HepG2 (cell line): ENCODE measurements at regions not wholly inside any gene's neighbourhood (a gene's known extent, or its start where the extent isn't known, plus 50 kb on each side); places are given as distances from the start of the nearest gene placed in this dataset.

Experiments used
- ATAC-seq: fragments of 200-7000 bp; cut with Tn5 transposase; 3 replicates; pipeline ENCODE4 v1.9.1; 2020; ENCODE audit warnings: mild to moderate bottlenecking, moderate library complexity
- BruUV-seq: library from RNA; stranded (reverse); fragments of 400-500 nt; replicated peaks from 2 replicates; lab custom pipeline; 2021; lab: Mats Ljungman, UMichigan
- CTCF ChIA-PET: fragments of 300-600 bp; formaldehyde crosslinking; extraction: SDS; loops from one replicate; lab custom pipeline; 2021; ENCODE audit warnings: low total read pairs, inconsistent platforms, low intra/inter-chr PET ratio; lab: Yijun Ruan, JAX
- POLR2A ChIA-PET: fragments of 350-600 bp; sonication (Branson Sonifier 250); formaldehyde crosslinking; loops from one replicate; lab custom pipeline; 2020; ENCODE audit warnings: antibody characterized with exemption, inconsistent platforms; lab: Yijun Ruan, JAX
- DNase-seq: peaks from one replicate; pipeline ENCODE4 v3.0.0-alpha.2; 2015; ENCODE audit warnings: low spot score
- FAIRE-seq: peaks from 3 replicates; lab custom pipeline; 2011; peaks lifted over from hg19 to GRCh38; lab: Jason Lieb, UNC
- H2AFZ ChIP-seq: one replicate; pipeline ENCODE4 v1.6.1; 2011; ENCODE audit warnings: low read length, inconsistent platforms
- H3K27ac ChIP-seq: fragments of 300-600 bp; 3 replicates; pipeline ENCODE4 v1.8.0; 2011; ENCODE audit warnings: mixed run types, mild to moderate bottlenecking, mixed read lengths, low read length, inconsistent platforms; ENCODE audit not compliant: insufficient read depth; ENCODE audit errors: extremely low read length
- H3K27me3 ChIP-seq, 2 experiments: fragments of 200-600 bp in 1 of 2; 2 replicates in 1 of 2; 3 replicates in 1 of 2; pipeline versions ENCODE4 v1.6.0 to v1.8.0; 2011; ENCODE audit warnings: low read length in 2 of 2, mild to moderate bottlenecking in 2 of 2, moderate library complexity in 2 of 2, inconsistent platforms in 1 of 2; ENCODE audit not compliant: insufficient read depth in 2 of 2, control insufficient read depth in 1 of 2
- H3K36me3 ChIP-seq, 2 experiments: fragments of 200-600 bp in 1 of 2; replicated peaks in 1 of 2; 2 replicates in 1 of 2; 3 replicates in 1 of 2; pipeline versions ENCODE4 v1.5.1 to v1.8.0; 2011; ENCODE audit warnings: low read length in 2 of 2, inconsistent platforms in 1 of 2; ENCODE audit not compliant: insufficient read depth in 2 of 2, control insufficient read depth in 1 of 2
- H3K4me1 ChIP-seq: 2 replicates; pipeline ENCODE4 v1.5.1; 2012; ENCODE audit warnings: low read length, inconsistent platforms; ENCODE audit not compliant: insufficient read depth
- H3K4me2 ChIP-seq: 2 replicates; pipeline ENCODE4 v1.6.0; 2011; ENCODE audit warnings: low read depth, low read length, inconsistent platforms
- H3K4me3 ChIP-seq, 3 experiments: fragments of 200-600 bp in 1 of 3; sonication (generic), shearing (Covaris generic) in 1 of 3; replicated peaks in 1 of 3; 2 replicates each; pipeline ENCODE4 v1.5.1; 2011 to 2016; ENCODE audit warnings: low read length in 3 of 3, inconsistent platforms in 2 of 3, low read depth in 2 of 3, mild to moderate bottlenecking in 2 of 3, control low read depth in 1 of 3, mixed read lengths in 1 of 3; ENCODE audit not compliant: insufficient read depth in 1 of 3
- H3K79me2 ChIP-seq: one replicate; pipeline ENCODE4 v1.6.1; 2011; ENCODE audit warnings: low read length, inconsistent platforms; ENCODE audit not compliant: insufficient read depth
- H3K9ac ChIP-seq: 2 replicates; pipeline ENCODE4 v1.6.0; 2011; ENCODE audit warnings: mild to moderate bottlenecking, low read depth, low read length, inconsistent platforms; ENCODE audit not compliant: insufficient read depth
- H3K9me3 ChIP-seq: 2 replicates; pipeline ENCODE4 v1.5.1; 2012; ENCODE audit warnings: mild to moderate bottlenecking, low read length
- H4K20me1 ChIP-seq: 2 replicates; pipeline ENCODE4 v1.6.0; 2011; ENCODE audit warnings: inconsistent platforms, mild to moderate bottlenecking, low read length, moderate library complexity; ENCODE audit not compliant: insufficient read depth
- FUBP1 ChIP-seq: sonication (generic); formaldehyde crosslinking; IDR thresholded peaks from 2 replicates; pipeline ENCODE4 v1.5.1; 2020; ENCODE audit warnings: missing genetic modification reagents, mild to moderate bottlenecking, borderline replicate concordance
- GRHL1 ChIP-seq: sonication (generic); formaldehyde crosslinking; conservative IDR thresholded peaks from 2 replicates; pipeline ENCODE4 v1.8.0; 2022; ENCODE audit warnings: missing genetic modification reagents
- IKZF1 ChIP-seq: fragments of 450-650 bp; IDR thresholded peaks from 2 replicates; pipeline ENCODE4 v1.7.1; 2016
- MTF1 ChIP-seq: sonication (generic); formaldehyde crosslinking; IDR thresholded peaks from 2 replicates; pipeline ENCODE4 v1.5.0; 2020; ENCODE audit warnings: missing genetic modification reagents
- ONECUT2 ChIP-seq: sonication (generic); formaldehyde crosslinking; IDR thresholded peaks from 2 replicates; pipeline ENCODE4 v1.4.0; 2020; ENCODE audit warnings: missing genetic modification reagents
- PRDM10 ChIP-seq: sonication (generic); formaldehyde crosslinking; IDR thresholded peaks from 2 replicates; pipeline ENCODE4 v1.4.0; 2020; ENCODE audit warnings: low read depth, missing genetic modification reagents
- RBM39 ChIP-seq: fragments of 200-400 bp; formaldehyde crosslinking; IDR thresholded peaks from one replicate; pipeline ENCODE4 v1.6.1; 2018; ENCODE audit warnings: antibody characterized with exemption, mild to moderate bottlenecking, low read depth, low read length; ENCODE audit not compliant: poor library complexity, severe bottlenecking
- SIX1 ChIP-seq: sonication (generic); formaldehyde crosslinking; IDR thresholded peaks from 2 replicates; pipeline ENCODE4 v1.4.0; 2020; ENCODE audit warnings: missing genetic modification reagents, borderline replicate concordance
- SMYD3 ChIP-seq: sonication (generic); formaldehyde crosslinking; IDR thresholded peaks from 2 replicates; pipeline ENCODE4 v1.8.1; 2023; ENCODE audit warnings: mild to moderate bottlenecking, missing genetic modification reagents
- THAP7 ChIP-seq: sonication (generic); formaldehyde crosslinking; IDR thresholded peaks from 2 replicates; pipeline ENCODE4 v1.8.1; 2023; ENCODE audit warnings: mild to moderate bottlenecking, missing genetic modification reagents
- TSC22D2 ChIP-seq: sonication (generic); formaldehyde crosslinking; IDR thresholded peaks from 2 replicates; pipeline ENCODE4 v1.5.1; 2020; ENCODE audit warnings: missing genetic modification reagents, mild to moderate bottlenecking, borderline replicate concordance
- ZNF451 ChIP-seq: sonication (generic); formaldehyde crosslinking; IDR thresholded peaks from 2 replicates; pipeline ENCODE4 v1.5.0; 2020; ENCODE audit warnings: mild to moderate bottlenecking, missing genetic modification reagents
- ZNF878 ChIP-seq: sonication (generic); formaldehyde crosslinking; IDR thresholded peaks from 2 replicates; pipeline ENCODE4 v1.8.1; 2023; ENCODE audit warnings: mild to moderate bottlenecking, missing genetic modification reagents, moderate library complexity
- WGBS: methylation state at CpG from one replicate; pipeline ENCODE4 v1.1.6; 2017; ENCODE audit warnings: low lambda C conversion rate; 5-methylcytosine and 5-hydroxymethylcytosine counted together
- in situ Hi-C: cut with HindIII; loops from 2 replicates; pipeline ENCODE4 v1.10.0; 2017; ENCODE audit warnings: low pct_unique_long_range_greater_than_20kb; ENCODE audit not compliant: extremely low pct_ligation_motif_present
- intact Hi-C: fragments of 100-400 bp; cut with micrococcal nuclease; formaldehyde crosslinking; loops from one replicate; pipeline ENCODE4 v1.10.0; 2022; ENCODE audit not compliant: unreplicated experiment

GRCh38 chr5:89178541-89178940 is 295.6 kb upstream of the MEF2C start:
- no TSS peak for BruUV-seq
- TF ChIP-seq TSC22D2 (CRISPR knock-in tag) = no peak
- no peak for TF ChIP-seq THAP7 (CRISPR knock-in tag)
- no peak for TF ChIP-seq GRHL1 (CRISPR knock-in tag)
- no peak for TF ChIP-seq PRDM10 (CRISPR knock-in tag)
- no peak for TF ChIP-seq RBM39
- TF ChIP-seq MTF1 (CRISPR knock-in tag) = no peak
- TF ChIP-seq ZNF451 (CRISPR knock-in tag) = no peak
- no peak for TF ChIP-seq FUBP1
- TF ChIP-seq ONECUT2 = no peak
- TF ChIP-seq IKZF1 = no peak
- no peak for TF ChIP-seq SIX1 (CRISPR knock-in tag)
- no peak for TF ChIP-seq SMYD3 (CRISPR knock-in tag)
- no peak for TF ChIP-seq ZNF878 (CRISPR knock-in tag)
- TF ChIP-seq, all 625 proteins: peak for 0
- in situ Hi-C loops (no loop called here), intact Hi-C loops (no loop called here)
- Histone ChIP-seq H3K4me2 (no peak overlapping the region), H4K20me1 (no peaks in the 10 kb centered on the region), H2AFZ (no peak overlapping the region), H3K4me1 (no peaks in the 10 kb centered on the region), H3K79me2 (no peaks in the 10 kb centered on the region), H3K36me3 (no peaks in the 10 kb centered on the region), H3K4me3 (no peak overlapping the region), H3K27ac (no peak overlapping the region), H3K27me3 (no peaks in the 10 kb centered on the region), H3K9ac (no peak overlapping the region), H3K9me3 (peaks cover 11% of the 10 kb centered on the region; the same call in 1 of the 2 replicates)
- DNase-seq (no peak), ATAC-seq (no peak), FAIRE-seq (no peak)
- 2% methylated on average over 2 of the region's 2 CpGs for WGBS
- ChIA-PET POLR2A (no interaction called here), CTCF (no interaction called here)
